ENCODE measurements at regions not wholly inside any gene's neighbourhood (a gene's known extent, or its start where the extent isn't known, plus 50 kb on each side); places are given as distances from the start of the nearest gene placed in this dataset.
A peak's percentile ranks its signal among the peaks of the same experiment; 100 is the strongest.

GRCh38 chr13:50629497-50629896, 214.0 kb downstream of the DLEU7 start:
- ChIA-PET POLR2A (no interaction called here), CTCF (no interaction called here)
- no peaks in the 10 kb centered on the region for H3K9me3 ChIP-seq
- H3K27ac ChIP-seq (ENCODE audit: low read length): no peak overlapping the region
- ATAC-seq (replicated peaks in 1 of 4) (no peak), DNase-seq (no peak)
- Mint-ChIP-seq H3K9me3 (no peaks in the 10 kb centered on the region), H3K27me3 (no peaks in the 10 kb centered on the region), H3K27ac (no peak overlapping the region), H3K4me3 (no peak overlapping the region), H3K4me1 (no peaks in the 10 kb centered on the region), H3K36me3 (no peaks in the 10 kb centered on the region)
- H3K27me3 ChIP-seq (replicated peaks in 1 of 2; ENCODE audit: control insufficient read depth in 2 of 2, extremely low read depth in 1 of 2, insufficient read depth in 2 of 2, low read length in 1 of 2): no peaks in the 10 kb centered on the region
- no peak overlapping the region for H3K4me3 ChIP-seq (ENCODE audit: control insufficient read depth in 1 of 2, extremely low read depth in 1 of 2, low read length in 1 of 2)
- 100% methylated on average over 1 of the region's 3 CpGs for WGBS (ENCODE audit: insufficient coverage)
- no peaks in the 10 kb centered on the region for H3K4me1 ChIP-seq (ENCODE audit: control insufficient read depth in 1 of 2, extremely low read depth in 1 of 2, insufficient read depth in 2 of 2, low read length in 2 of 2)
- H3K36me3 ChIP-seq (ENCODE audit: control insufficient read depth in 2 of 2, extremely low read depth in 1 of 2, insufficient read depth in 1 of 2, low read length in 1 of 2): no peaks in the 10 kb centered on the region

GRCh38 chr13:50629966-50630365, 213.5 kb downstream of the DLEU7 start:
- no peaks in the 10 kb centered on the region for H3K9me3 Mint-ChIP-seq
- Histone ChIP-seq H3K27me3 (replicated peaks in 1 of 2; ENCODE audit: control insufficient read depth in 2 of 2, extremely low read depth in 1 of 2, insufficient read depth in 2 of 2, low read length in 1 of 2) (no peaks in the 10 kb centered on the region), H3K9me3 (no peaks in the 10 kb centered on the region), H3K36me3 (ENCODE audit: control insufficient read depth in 2 of 2, extremely low read depth in 1 of 2, insufficient read depth in 1 of 2, low read length in 1 of 2) (no peaks in the 10 kb centered on the region), H3K4me1 (ENCODE audit: control insufficient read depth in 1 of 2, extremely low read depth in 1 of 2, insufficient read depth in 2 of 2, low read length in 2 of 2) (no peaks in the 10 kb centered on the region), H3K4me3 (ENCODE audit: control insufficient read depth in 1 of 2, extremely low read depth in 1 of 2, low read length in 1 of 2) (no peak overlapping the region), H3K27ac (ENCODE audit: low read length) (no peak overlapping the region)
- DNase-seq (no peak), ATAC-seq (replicated peaks in 1 of 4) (no peak)
- H3K27ac Mint-ChIP-seq: no peak overlapping the region
- WGBS (ENCODE audit: insufficient coverage): 94% methylated on average over 2 of the region's 4 CpGs
- no peak overlapping the region for H3K4me3 Mint-ChIP-seq
- H3K4me1 Mint-ChIP-seq: no peaks in the 10 kb centered on the region
- CTCF ChIA-PET: no interaction called here
- POLR2A ChIA-PET: no interaction called here
- H3K27me3 Mint-ChIP-seq: no peaks in the 10 kb centered on the region
- H3K36me3 Mint-ChIP-seq: no peaks in the 10 kb centered on the region

- Histone ChIP-seq H3K36me3 (ENCODE audit: control insufficient read depth in 2 of 2, extremely low read depth in 1 of 2, insufficient read depth in 1 of 2, low read length in 1 of 2) (no peaks in the 10 kb centered on the region), H3K27ac (ENCODE audit: low read length) (no peak overlapping the region), H3K9me3 (no peaks in the 10 kb centered on the region), H3K4me3 (ENCODE audit: control insufficient read depth in 1 of 2, extremely low read depth in 1 of 2, low read length in 1 of 2) (no peak overlapping the region), H3K4me1 (ENCODE audit: control insufficient read depth in 1 of 2, extremely low read depth in 1 of 2, insufficient read depth in 2 of 2, low read length in 2 of 2) (no peaks in the 10 kb centered on the region), H3K27me3 (replicated peaks in 1 of 2; ENCODE audit: control insufficient read depth in 2 of 2, extremely low read depth in 1 of 2, insufficient read depth in 2 of 2, low read length in 1 of 2) (no peaks in the 10 kb centered on the region)
- Mint-ChIP-seq H3K27ac (no peak overlapping the region), H3K27me3 (no peaks in the 10 kb centered on the region), H3K36me3 (no peaks in the 10 kb centered on the region), H3K4me1 (no peaks in the 10 kb centered on the region), H3K4me3 (no peak overlapping the region), H3K9me3 (no peaks in the 10 kb centered on the region)
- WGBS (ENCODE audit: insufficient coverage): 88% methylated on average over 1 of the region's 3 CpGs
- DNase-seq (no peak), ATAC-seq (replicated peaks in 1 of 4) (no peak)
- ChIA-PET CTCF (no interaction called here), POLR2A (no interaction called here)
Measured at GRCh38 chr13:50631041-50631440, 212.5 kb downstream of the DLEU7 start.

- no peaks in the 10 kb centered on the region for H3K36me3 ChIP-seq (ENCODE audit: control insufficient read depth in 2 of 2, extremely low read depth in 1 of 2, insufficient read depth in 1 of 2, low read length in 1 of 2)
- no peaks in the 10 kb centered on the region for H3K27me3 ChIP-seq (replicated peaks in 1 of 2; ENCODE audit: control insufficient read depth in 2 of 2, extremely low read depth in 1 of 2, insufficient read depth in 2 of 2, low read length in 1 of 2)
- H3K4me3 ChIP-seq (ENCODE audit: control insufficient read depth in 1 of 2, extremely low read depth in 1 of 2, low read length in 1 of 2): no peak overlapping the region
- ATAC-seq (replicated peaks in 1 of 4) (no peak), DNase-seq (no peak)
- H3K27ac ChIP-seq (ENCODE audit: low read length): no peak overlapping the region
- H3K9me3 Mint-ChIP-seq: no peaks in the 10 kb centered on the region
- 83% methylated on average over 1 of the region's 3 CpGs for WGBS (ENCODE audit: insufficient coverage)
- no peaks in the 10 kb centered on the region for H3K9me3 ChIP-seq
- CTCF ChIA-PET: no interaction called here
- H3K36me3 Mint-ChIP-seq: no peaks in the 10 kb centered on the region
- H3K27me3 Mint-ChIP-seq: no peaks in the 10 kb centered on the region
- H3K4me3 Mint-ChIP-seq: no peak overlapping the region
- H3K4me1 ChIP-seq (ENCODE audit: control insufficient read depth in 1 of 2, extremely low read depth in 1 of 2, insufficient read depth in 2 of 2, low read length in 2 of 2): no peaks in the 10 kb centered on the region
- no peaks in the 10 kb centered on the region for H3K4me1 Mint-ChIP-seq
- POLR2A ChIA-PET: no interaction called here
- no peak overlapping the region for H3K27ac Mint-ChIP-seq
Measured at GRCh38 chr13:50634339-50634738, 209.2 kb downstream of the DLEU7 start.

GRCh38 chr13:50635504-50635903, 208.0 kb downstream of the DLEU7 start:
- H3K4me1 Mint-ChIP-seq: no peaks in the 10 kb centered on the region
- 73% methylated on average over 3 of the region's 3 CpGs for WGBS (ENCODE audit: insufficient coverage)
- ATAC-seq (replicated peaks in 1 of 4) (no peak), DNase-seq (peak in 2 of 35 experiments; percentile 5 to 29)
- H3K27ac Mint-ChIP-seq: no peak overlapping the region
- Histone ChIP-seq H3K4me1 (ENCODE audit: control insufficient read depth in 1 of 2, extremely low read depth in 1 of 2, insufficient read depth in 2 of 2, low read length in 2 of 2) (no peaks in the 10 kb centered on the region), H3K4me3 (ENCODE audit: control insufficient read depth in 1 of 2, extremely low read depth in 1 of 2, low read length in 1 of 2) (no peak overlapping the region), H3K36me3 (ENCODE audit: control insufficient read depth in 2 of 2, extremely low read depth in 1 of 2, insufficient read depth in 1 of 2, low read length in 1 of 2) (no peaks in the 10 kb centered on the region), H3K27ac (ENCODE audit: low read length) (no peak overlapping the region), H3K9me3 (no peaks in the 10 kb centered on the region), H3K27me3 (replicated peaks in 1 of 2; ENCODE audit: control insufficient read depth in 2 of 2, extremely low read depth in 1 of 2, insufficient read depth in 2 of 2, low read length in 1 of 2) (no peaks in the 10 kb centered on the region)
- H3K36me3 Mint-ChIP-seq: no peaks in the 10 kb centered on the region
- POLR2A ChIA-PET: no interaction called here
- no peaks in the 10 kb centered on the region for H3K27me3 Mint-ChIP-seq
- no peaks in the 10 kb centered on the region for H3K9me3 Mint-ChIP-seq
- H3K4me3 Mint-ChIP-seq: no peak overlapping the region
- CTCF ChIA-PET: no interaction called here

- 85% methylated on average over 4 of the region's 7 CpGs for WGBS (ENCODE audit: insufficient coverage)
Measured at GRCh38 chr13:50636007-50636704, 207.3 kb downstream of the DLEU7 start.

GRCh38 chr13:50643060-50643459, 200.4 kb downstream of the DLEU7 start:
- Mint-ChIP-seq H3K4me1 (no peaks in the 10 kb centered on the region), H3K9me3 (no peaks in the 10 kb centered on the region), H3K36me3 (peaks cover 3% of the 10 kb centered on the region), H3K27ac (no peak overlapping the region), H3K27me3 (peaks cover 0 to 3% of the 10 kb centered on the region in 2 donors), H3K4me3 (no peak overlapping the region)
- Histone ChIP-seq H3K27me3 (replicated peaks in 1 of 2; ENCODE audit: control insufficient read depth in 2 of 2, extremely low read depth in 1 of 2, insufficient read depth in 2 of 2, low read length in 1 of 2) (no peaks in the 10 kb centered on the region), H3K36me3 (ENCODE audit: control insufficient read depth in 2 of 2, extremely low read depth in 1 of 2, insufficient read depth in 1 of 2, low read length in 1 of 2) (no peaks in the 10 kb centered on the region), H3K27ac (ENCODE audit: low read length) (no peak overlapping the region), H3K9me3 (no peaks in the 10 kb centered on the region), H3K4me3 (ENCODE audit: control insufficient read depth in 1 of 2, extremely low read depth in 1 of 2, low read length in 1 of 2) (no peak overlapping the region), H3K4me1 (ENCODE audit: control insufficient read depth in 1 of 2, extremely low read depth in 1 of 2, insufficient read depth in 2 of 2, low read length in 2 of 2) (no peaks in the 10 kb centered on the region)
- CTCF ChIA-PET: no interaction called here
- POLR2A ChIA-PET: no interaction called here
- 58% methylated on average over 3 of the region's 5 CpGs for WGBS (ENCODE audit: insufficient coverage)
- no peak for ATAC-seq (replicated peaks in 1 of 4)
- DNase-seq: no peak

More at GRCh38 chr13:50636007-50636704, 207.3 kb downstream of the DLEU7 start:
- Mint-ChIP-seq H3K4me3 (no peak overlapping the region), H3K9me3 (no peaks in the 10 kb centered on the region), H3K27ac (no peak overlapping the region), H3K36me3 (no peaks in the 10 kb centered on the region), H3K27me3 (no peaks in the 10 kb centered on the region), H3K4me1 (no peaks in the 10 kb centered on the region)
- Histone ChIP-seq H3K27me3 (replicated peaks in 1 of 2; ENCODE audit: control insufficient read depth in 2 of 2, extremely low read depth in 1 of 2, insufficient read depth in 2 of 2, low read length in 1 of 2) (no peaks in the 10 kb centered on the region), H3K4me1 (ENCODE audit: control insufficient read depth in 1 of 2, extremely low read depth in 1 of 2, insufficient read depth in 2 of 2, low read length in 2 of 2) (no peaks in the 10 kb centered on the region), H3K9me3 (no peaks in the 10 kb centered on the region), H3K36me3 (ENCODE audit: control insufficient read depth in 2 of 2, extremely low read depth in 1 of 2, insufficient read depth in 1 of 2, low read length in 1 of 2) (no peaks in the 10 kb centered on the region), H3K4me3 (ENCODE audit: control insufficient read depth in 1 of 2, extremely low read depth in 1 of 2, low read length in 1 of 2) (no peak overlapping the region), H3K27ac (ENCODE audit: low read length) (no peak overlapping the region)
- ChIA-PET CTCF (no interaction called here), POLR2A (no interaction called here)
- DNase-seq (no peak), ATAC-seq (replicated peaks in 1 of 4) (no peak)

Data from T-cell (primary cell).